ENCODE measurements at regions not wholly inside any gene's neighbourhood (a gene's known extent, or its start where the extent isn't known, plus 50 kb on each side); places are given as distances from the start of the nearest gene placed in this dataset.

DNA sequence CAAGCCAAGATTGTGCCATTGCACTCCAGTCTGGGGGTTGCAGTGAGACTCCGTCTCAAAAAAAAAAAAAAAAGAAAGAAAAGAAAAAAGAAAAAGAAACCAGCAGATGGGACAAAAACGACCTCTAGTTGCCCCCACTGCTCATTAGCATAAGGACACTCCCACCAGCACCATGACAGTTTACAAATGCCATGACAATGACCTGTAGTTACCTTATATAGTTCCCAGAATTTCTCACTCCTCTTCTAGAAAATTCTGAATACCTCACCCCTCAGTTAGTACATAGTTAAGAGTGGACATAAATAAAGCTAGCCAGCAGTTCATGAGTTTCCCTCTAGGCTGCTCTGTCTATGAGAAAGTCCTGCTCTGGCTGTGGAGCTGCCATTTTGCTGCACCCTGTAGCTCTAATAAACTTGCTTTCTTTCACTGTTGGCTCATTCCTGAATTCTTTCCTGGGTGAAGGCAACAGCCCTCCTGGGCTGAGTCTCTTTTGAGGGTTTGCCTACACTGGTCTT is 276.8 kb upstream of the AKR1E2 start:
- no peak overlapping the region for H3K4me3 ChIP-seq (ENCODE audit: control insufficient read depth, low read depth, low read length)
- TF ChIP-seq, protein P1, sequence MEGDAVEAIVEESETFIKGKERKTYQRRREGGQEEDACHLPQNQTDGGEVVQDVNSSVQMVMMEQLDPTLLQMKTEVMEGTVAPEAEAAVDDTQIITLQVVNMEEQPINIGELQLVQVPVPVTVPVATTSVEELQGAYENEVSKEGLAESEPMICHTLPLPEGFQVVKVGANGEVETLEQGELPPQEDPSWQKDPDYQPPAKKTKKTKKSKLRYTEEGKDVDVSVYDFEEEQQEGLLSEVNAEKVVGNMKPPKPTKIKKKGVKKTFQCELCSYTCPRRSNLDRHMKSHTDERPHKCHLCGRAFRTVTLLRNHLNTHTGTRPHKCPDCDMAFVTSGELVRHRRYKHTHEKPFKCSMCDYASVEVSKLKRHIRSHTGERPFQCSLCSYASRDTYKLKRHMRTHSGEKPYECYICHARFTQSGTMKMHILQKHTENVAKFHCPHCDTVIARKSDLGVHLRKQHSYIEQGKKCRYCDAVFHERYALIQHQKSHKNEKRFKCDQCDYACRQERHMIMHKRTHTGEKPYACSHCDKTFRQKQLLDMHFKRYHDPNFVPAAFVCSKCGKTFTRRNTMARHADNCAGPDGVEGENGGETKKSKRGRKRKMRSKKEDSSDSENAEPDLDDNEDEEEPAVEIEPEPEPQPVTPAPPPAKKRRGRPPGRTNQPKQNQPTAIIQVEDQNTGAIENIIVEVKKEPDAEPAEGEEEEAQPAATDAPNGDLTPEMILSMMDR (IDR thresholded peaks at IDR 0.05; ENCODE audit: control insufficient read depth, insufficient read depth, low read depth, low read length, missing control alignments), result no peak
- no peak for DNase-seq (ENCODE audit: low read depth)

DNA sequence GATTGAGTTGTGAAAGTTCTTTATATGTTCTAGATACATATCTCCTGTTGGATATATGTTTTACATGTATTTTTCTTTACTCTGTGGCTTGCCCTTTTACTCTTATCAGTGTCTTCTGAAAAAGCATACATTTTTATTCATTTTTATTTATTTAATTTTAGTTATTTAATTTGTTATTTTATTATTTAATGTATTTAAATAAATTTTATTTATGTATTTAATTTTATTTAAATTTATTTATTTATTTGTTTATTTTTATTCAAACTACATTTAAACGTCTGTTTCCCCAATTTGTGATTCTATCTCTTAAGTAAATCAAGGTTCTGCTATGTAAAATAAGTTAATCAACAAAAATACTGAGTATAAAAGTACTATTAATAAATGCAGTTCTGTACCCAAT is 279.1 kb upstream of the AKR1E2 start:
- H3K4me3 ChIP-seq (ENCODE audit: control insufficient read depth, low read depth, low read length), result no peak overlapping the region
- DNase-seq (ENCODE audit: low read depth), result no peak
- TF ChIP-seq, protein P1 (IDR thresholded peaks at IDR 0.05; ENCODE audit: control insufficient read depth, insufficient read depth, low read depth, low read length, missing control alignments), result no peak

DNA sequence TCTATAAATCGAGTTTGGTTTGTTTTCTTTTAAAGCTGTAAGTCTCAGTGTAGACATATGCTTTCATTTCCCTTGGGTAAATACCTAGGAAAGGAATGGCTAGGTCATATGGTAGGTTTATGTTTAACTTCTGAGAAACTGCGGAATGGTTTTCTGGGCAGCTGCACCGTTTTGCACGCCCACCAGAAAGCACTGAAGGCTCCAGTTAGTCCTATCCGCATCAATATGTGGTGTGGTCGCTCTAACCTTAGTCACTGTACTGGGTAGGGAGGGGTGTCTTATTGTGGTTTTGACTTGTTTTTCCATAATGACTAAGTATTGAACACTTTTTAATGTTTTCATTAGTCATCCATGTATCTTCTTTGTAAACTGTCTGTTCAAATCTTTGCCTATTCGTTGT is 279.5 kb upstream of the AKR1E2 start:
- no peak overlapping the region for H3K4me3 ChIP-seq (ENCODE audit: control insufficient read depth, low read depth, low read length)
- peak; percentile 25 for DNase-seq (ENCODE audit: low read depth)
- TF ChIP-seq, protein P1 (IDR thresholded peaks at IDR 0.05; ENCODE audit: control insufficient read depth, insufficient read depth, low read depth, low read length, missing control alignments), result no peak

DNA sequence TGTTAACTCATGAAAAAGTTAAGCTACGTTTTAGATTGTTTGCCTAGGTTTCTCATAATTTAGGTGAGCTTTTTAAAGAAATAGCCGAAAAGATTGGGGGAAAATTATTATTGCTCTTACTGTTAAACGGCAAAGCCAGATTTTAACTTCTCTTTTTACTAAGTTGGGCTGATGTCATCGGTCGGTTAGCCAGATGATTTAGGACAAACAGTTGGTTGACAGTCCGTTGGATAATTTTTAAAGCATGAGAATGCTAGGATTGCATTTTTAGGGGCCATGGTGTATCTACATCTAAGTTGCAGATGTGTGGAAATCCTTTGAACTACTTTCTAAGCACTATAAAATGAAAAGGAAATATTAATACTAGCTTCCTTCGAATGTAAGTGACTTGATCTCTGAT is 280.9 kb upstream of the AKR1E2 start:
- TF ChIP-seq, protein P1 (IDR thresholded peaks at IDR 0.05; ENCODE audit: control insufficient read depth, insufficient read depth, low read depth, low read length, missing control alignments), result no peak
- no peak overlapping the region for H3K4me3 ChIP-seq (ENCODE audit: control insufficient read depth, low read depth, low read length)
- DNase-seq (ENCODE audit: low read depth), result no peak

DNA sequence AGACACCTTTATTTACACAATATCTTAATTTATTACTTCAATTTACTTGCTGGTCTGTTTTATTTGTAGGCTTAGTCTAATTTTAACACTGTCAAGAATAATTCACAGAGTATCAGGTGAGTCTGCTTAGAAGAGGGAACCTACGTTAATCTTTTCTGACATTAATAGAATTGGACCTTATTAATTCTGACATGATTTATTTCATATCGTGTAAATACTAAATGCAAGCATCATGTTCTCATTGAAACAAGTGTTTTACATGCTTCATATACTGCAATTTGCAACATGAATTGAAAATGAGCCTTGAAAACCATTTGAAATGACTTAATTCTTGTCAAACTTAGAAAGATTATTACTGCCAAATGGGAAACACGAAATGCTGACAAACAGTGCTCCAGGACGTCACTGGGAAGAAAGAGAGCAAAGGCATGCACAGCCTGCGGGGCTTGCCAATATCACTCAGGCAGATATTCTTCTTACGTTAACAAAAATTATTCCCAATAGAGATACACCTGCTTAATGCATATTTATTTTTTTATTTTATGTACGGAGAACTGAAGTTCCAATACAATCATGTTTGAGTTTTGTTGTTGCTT is 282.0 kb upstream of the AKR1E2 start:
- TF ChIP-seq, protein P1 (IDR thresholded peaks at IDR 0.05; ENCODE audit: control insufficient read depth, insufficient read depth, low read depth, low read length, missing control alignments), result no peak
- H3K4me3 ChIP-seq (ENCODE audit: control insufficient read depth, low read depth, low read length), result no peak overlapping the region
- DNase-seq (ENCODE audit: low read depth), result no peak

DNA sequence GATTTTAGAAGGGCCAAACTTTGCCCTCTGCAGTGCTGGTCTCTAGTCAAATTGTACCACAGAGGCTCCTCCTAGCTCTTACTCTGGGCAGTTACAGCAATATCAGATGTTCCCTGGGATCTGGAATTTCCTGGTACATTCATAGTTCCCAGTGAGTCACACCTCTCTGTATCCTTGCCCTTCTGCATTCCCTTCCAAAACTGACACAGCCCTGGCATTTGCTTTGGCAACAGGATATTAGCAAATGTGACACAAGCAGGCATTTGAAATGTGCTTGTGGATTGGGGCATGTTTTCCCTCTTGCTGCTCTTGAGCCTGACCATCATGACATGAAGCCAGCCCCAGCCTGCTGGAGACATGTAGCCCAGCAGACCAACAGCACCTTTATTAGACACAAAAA is 284.7 kb upstream of the AKR1E2 start:
- TF ChIP-seq, protein P1 (IDR thresholded peaks at IDR 0.05; ENCODE audit: control insufficient read depth, insufficient read depth, low read depth, low read length, missing control alignments), result peak; percentile 56
- DNase-seq (ENCODE audit: low read depth), result peak; percentile 87
- no peak overlapping the region for H3K4me3 ChIP-seq (ENCODE audit: control insufficient read depth, low read depth, low read length)

Data from AG09309 (cell line).